ENCODE measurements at regions not wholly inside any gene's neighbourhood (a gene's known extent, or its start where the extent isn't known, plus 50 kb on each side); places are given as distances from the start of the nearest gene placed in this dataset.

DNA sequence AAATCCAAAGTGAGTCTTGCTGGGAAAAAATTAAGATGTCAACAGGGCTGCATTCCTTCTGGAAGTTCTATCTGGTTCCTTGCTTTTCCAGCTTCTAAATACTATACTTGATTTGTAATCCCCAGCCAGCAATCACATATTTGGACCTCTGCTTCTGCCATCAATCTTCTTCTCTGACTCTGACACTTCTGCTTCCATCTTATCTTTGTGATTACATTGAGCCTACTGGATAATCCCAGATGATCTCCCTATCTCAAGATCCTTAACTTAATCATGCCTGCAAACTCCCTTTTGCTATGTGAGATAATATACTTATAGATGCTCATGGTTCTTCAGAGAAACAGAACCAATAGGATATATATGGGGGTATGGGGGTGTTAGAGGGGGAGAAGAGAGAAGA, 49.9 kb upstream of the ZDHHC17 start:
- H3K4me3 ChIP-seq (ENCODE audit: low read depth, low read length): no peak overlapping the region
- TF ChIP-seq, protein P1, sequence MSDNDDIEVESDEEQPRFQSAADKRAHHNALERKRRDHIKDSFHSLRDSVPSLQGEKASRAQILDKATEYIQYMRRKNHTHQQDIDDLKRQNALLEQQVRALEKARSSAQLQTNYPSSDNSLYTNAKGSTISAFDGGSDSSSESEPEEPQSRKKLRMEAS (IDR thresholded peaks at IDR 0.05; ENCODE audit: low read depth, low read length): no peak
- no peak for TF ChIP-seq MYC (IDR thresholded peaks at IDR 0.05; ENCODE audit: low read depth, low read length)
- no peak for TF ChIP-seq POLR2A (IDR thresholded peaks at IDR 0.05; ENCODE audit: extremely low read depth, insufficient read length)
- TF ChIP-seq, protein P2, sequence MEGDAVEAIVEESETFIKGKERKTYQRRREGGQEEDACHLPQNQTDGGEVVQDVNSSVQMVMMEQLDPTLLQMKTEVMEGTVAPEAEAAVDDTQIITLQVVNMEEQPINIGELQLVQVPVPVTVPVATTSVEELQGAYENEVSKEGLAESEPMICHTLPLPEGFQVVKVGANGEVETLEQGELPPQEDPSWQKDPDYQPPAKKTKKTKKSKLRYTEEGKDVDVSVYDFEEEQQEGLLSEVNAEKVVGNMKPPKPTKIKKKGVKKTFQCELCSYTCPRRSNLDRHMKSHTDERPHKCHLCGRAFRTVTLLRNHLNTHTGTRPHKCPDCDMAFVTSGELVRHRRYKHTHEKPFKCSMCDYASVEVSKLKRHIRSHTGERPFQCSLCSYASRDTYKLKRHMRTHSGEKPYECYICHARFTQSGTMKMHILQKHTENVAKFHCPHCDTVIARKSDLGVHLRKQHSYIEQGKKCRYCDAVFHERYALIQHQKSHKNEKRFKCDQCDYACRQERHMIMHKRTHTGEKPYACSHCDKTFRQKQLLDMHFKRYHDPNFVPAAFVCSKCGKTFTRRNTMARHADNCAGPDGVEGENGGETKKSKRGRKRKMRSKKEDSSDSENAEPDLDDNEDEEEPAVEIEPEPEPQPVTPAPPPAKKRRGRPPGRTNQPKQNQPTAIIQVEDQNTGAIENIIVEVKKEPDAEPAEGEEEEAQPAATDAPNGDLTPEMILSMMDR (IDR thresholded peaks at IDR 0.05; ENCODE audit: low read depth, low read length): no peak
- DNase-seq (ENCODE audit: low read depth): no peak
